WTC11 (cell line): ENCODE measurements at regions not wholly inside any gene's neighbourhood (a gene's known extent, or its start where the extent isn't known, plus 50 kb on each side); places are given as distances from the start of the nearest gene placed in this dataset.

Experiments
- ATAC-seq: fragments of 200-7000 bp; cut with Tn5 transposase; 2 replicates; pipeline ENCODE4 v1.10.0; 2021; ENCODE audit warnings: mild to moderate bottlenecking, moderate library complexity
- CTCF ChIA-PET: fragments of 300-600 bp; sonication (Branson Sonifier 250); formaldehyde crosslinking; loops from one replicate; lab custom pipeline; 2021; ENCODE audit warnings: antibody characterized with exemption; lab: Charles Lee
- POLR2A ChIA-PET: fragments of 350-600 bp; sonication (Branson Sonifier 250); formaldehyde crosslinking; loops from one replicate; lab custom pipeline; 2021; ENCODE audit warnings: antibody characterized with exemption; lab: Charles Lee
- DNase-seq: peaks from one replicate; pipeline ENCODE4 v3.0.0; 2021; ENCODE audit warnings: low spot score
- H3K27ac Mint-ChIP-seq: 2 replicates; pipeline ENCODE4 v1.8.0; 2021; ENCODE audit warnings: mixed read lengths
- H3K27me3 Mint-ChIP-seq: 2 replicates; pipeline ENCODE4 v1.8.0; 2021; ENCODE audit warnings: low read depth, mild to moderate bottlenecking, moderate library complexity, mixed read lengths
- H3K36me3 Mint-ChIP-seq: 2 replicates; pipeline ENCODE4 v1.8.0; 2021; ENCODE audit warnings: mixed read lengths
- H3K4me1 Mint-ChIP-seq: 2 replicates; pipeline ENCODE4 v1.8.0; 2022; ENCODE audit warnings: mixed read lengths
- H3K4me3 Mint-ChIP-seq: 2 replicates; pipeline ENCODE4 v1.8.0; 2021; ENCODE audit warnings: mild to moderate bottlenecking, moderate library complexity, mixed read lengths
- H3K9me3 Mint-ChIP-seq: 2 replicates; pipeline ENCODE4 v1.8.0; 2021; ENCODE audit warnings: mixed read lengths
- IRF2 ChIP-seq: sonication (generic); formaldehyde crosslinking; IDR thresholded peaks from 2 replicates; pipeline ENCODE4 v1.8.0; 2022; ENCODE audit warnings: low read depth, missing genetic modification reagents, borderline replicate concordance
- JUN ChIP-seq: sonication (generic); formaldehyde crosslinking; IDR thresholded peaks from 2 replicates; pipeline ENCODE4 v1.8.0; 2023; ENCODE audit warnings: mild to moderate bottlenecking, missing genetic modification reagents
- NFE2L1 ChIP-seq: sonication (generic); formaldehyde crosslinking; IDR thresholded peaks from 2 replicates; pipeline ENCODE4 v1.8.1; 2023; ENCODE audit warnings: missing genetic modification reagents
- NR3C1 ChIP-seq: sonication (generic); formaldehyde crosslinking; conservative IDR thresholded peaks from 2 replicates; pipeline ENCODE4 v1.8.1; 2023; ENCODE audit warnings: low read depth, mild to moderate bottlenecking, missing genetic modification reagents
- PRRX2 ChIP-seq: fragments of 250-450 bp; sonication (Bioruptor Pico); IDR thresholded peaks from 2 replicates; pipeline ENCODE4 v1.8.0; 2021; ENCODE audit warnings: mild to moderate bottlenecking
- RELA ChIP-seq: sonication (generic); formaldehyde crosslinking; IDR thresholded peaks from 2 replicates; pipeline ENCODE4 v1.8.1; 2022; ENCODE audit warnings: missing genetic modification reagents, mild to moderate bottlenecking, borderline replicate concordance
- SMAD4 ChIP-seq: sonication (generic); formaldehyde crosslinking; IDR thresholded peaks from 2 replicates; pipeline ENCODE4 v1.8.0; 2022; ENCODE audit warnings: mild to moderate bottlenecking, missing genetic modification reagents
- TEAD4 ChIP-seq: sonication (generic); formaldehyde crosslinking; IDR thresholded peaks from 2 replicates; pipeline ENCODE4 v1.8.0; 2022; ENCODE audit warnings: mild to moderate bottlenecking, missing genetic modification reagents
- TP53 ChIP-seq: sonication (generic); formaldehyde crosslinking; IDR thresholded peaks from 2 replicates; pipeline ENCODE4 v1.8.1; 2023; ENCODE audit warnings: mild to moderate bottlenecking, missing genetic modification reagents
- ZNF121 ChIP-seq: sonication (generic); formaldehyde crosslinking; IDR thresholded peaks from 2 replicates; pipeline ENCODE4 v1.8.0; 2023; ENCODE audit warnings: missing genetic modification reagents
- ZNF232 ChIP-seq: sonication (generic); formaldehyde crosslinking; IDR thresholded peaks from 2 replicates; pipeline ENCODE4 v1.8.0; 2022; ENCODE audit warnings: mild to moderate bottlenecking, missing genetic modification reagents
- ZNF423 ChIP-seq: fragments of 250-450 bp; sonication (Bioruptor Pico); IDR thresholded peaks from 2 replicates; pipeline ENCODE4 v2.1.2; 2022; ENCODE audit warnings: mild to moderate bottlenecking, moderate library complexity
- TF ChIP-seq, protein P1 (sequence below): sonication (generic); formaldehyde crosslinking; IDR thresholded peaks from 2 replicates; pipeline ENCODE4 v1.8.0; 2022; ENCODE audit warnings: missing genetic modification reagents
- TF ChIP-seq, protein P2 (sequence below): sonication (generic); formaldehyde crosslinking; IDR thresholded peaks from 2 replicates; pipeline ENCODE4 v1.8.0; 2023; ENCODE audit warnings: missing genetic modification reagents
- TF ChIP-seq, protein P3 (sequence below): sonication (generic); formaldehyde crosslinking; IDR thresholded peaks from 2 replicates; pipeline ENCODE4 v1.8.1; 2023; ENCODE audit warnings: mild to moderate bottlenecking, missing genetic modification reagents, moderate library complexity
- TF ChIP-seq, protein P4 (sequence below): sonication (generic); formaldehyde crosslinking; IDR thresholded peaks from 2 replicates; pipeline ENCODE4 v1.8.0; 2022; ENCODE audit warnings: mild to moderate bottlenecking, missing genetic modification reagents
- TF ChIP-seq, protein P5 (sequence below): sonication (generic); formaldehyde crosslinking; IDR thresholded peaks from 2 replicates; pipeline ENCODE4 v1.8.0; 2022; ENCODE audit warnings: mild to moderate bottlenecking, missing genetic modification reagents
- TF ChIP-seq, protein P6 (sequence below): sonication (generic); formaldehyde crosslinking; IDR thresholded peaks from 2 replicates; pipeline ENCODE4 v1.8.1; 2023; ENCODE audit warnings: mild to moderate bottlenecking, missing genetic modification reagents, borderline replicate concordance
- TF ChIP-seq, protein P7 (sequence below): sonication (generic); formaldehyde crosslinking; IDR thresholded peaks from 2 replicates; pipeline ENCODE4 v1.8.0; 2022; ENCODE audit warnings: mild to moderate bottlenecking, missing genetic modification reagents
- TF ChIP-seq, protein P8 (sequence below): sonication (generic); formaldehyde crosslinking; conservative IDR thresholded peaks from 2 replicates; pipeline ENCODE4 v1.8.1; 2022; ENCODE audit warnings: mild to moderate bottlenecking, missing genetic modification reagents

DNA sequence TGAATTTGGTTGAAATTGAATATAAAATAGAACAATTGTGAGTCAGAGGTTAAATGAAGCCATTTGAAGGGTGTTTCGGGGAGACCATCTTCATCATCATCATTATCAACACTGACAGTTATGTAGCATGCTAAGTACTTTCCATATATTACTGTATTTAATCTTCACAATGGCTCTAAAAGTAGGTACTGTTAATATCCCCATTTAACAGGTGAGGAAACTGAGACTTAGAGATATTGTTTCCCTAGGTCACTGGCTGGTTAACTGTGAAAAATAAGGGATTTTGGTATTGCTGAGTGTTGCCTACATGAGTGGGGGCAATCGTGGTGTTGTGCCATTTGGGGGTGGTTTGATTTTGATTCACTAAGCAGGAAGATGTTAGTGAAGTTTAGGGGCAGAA lies 100.3 kb downstream of the TBX19 start (continued):
- TF ChIP-seq, protein P1, sequence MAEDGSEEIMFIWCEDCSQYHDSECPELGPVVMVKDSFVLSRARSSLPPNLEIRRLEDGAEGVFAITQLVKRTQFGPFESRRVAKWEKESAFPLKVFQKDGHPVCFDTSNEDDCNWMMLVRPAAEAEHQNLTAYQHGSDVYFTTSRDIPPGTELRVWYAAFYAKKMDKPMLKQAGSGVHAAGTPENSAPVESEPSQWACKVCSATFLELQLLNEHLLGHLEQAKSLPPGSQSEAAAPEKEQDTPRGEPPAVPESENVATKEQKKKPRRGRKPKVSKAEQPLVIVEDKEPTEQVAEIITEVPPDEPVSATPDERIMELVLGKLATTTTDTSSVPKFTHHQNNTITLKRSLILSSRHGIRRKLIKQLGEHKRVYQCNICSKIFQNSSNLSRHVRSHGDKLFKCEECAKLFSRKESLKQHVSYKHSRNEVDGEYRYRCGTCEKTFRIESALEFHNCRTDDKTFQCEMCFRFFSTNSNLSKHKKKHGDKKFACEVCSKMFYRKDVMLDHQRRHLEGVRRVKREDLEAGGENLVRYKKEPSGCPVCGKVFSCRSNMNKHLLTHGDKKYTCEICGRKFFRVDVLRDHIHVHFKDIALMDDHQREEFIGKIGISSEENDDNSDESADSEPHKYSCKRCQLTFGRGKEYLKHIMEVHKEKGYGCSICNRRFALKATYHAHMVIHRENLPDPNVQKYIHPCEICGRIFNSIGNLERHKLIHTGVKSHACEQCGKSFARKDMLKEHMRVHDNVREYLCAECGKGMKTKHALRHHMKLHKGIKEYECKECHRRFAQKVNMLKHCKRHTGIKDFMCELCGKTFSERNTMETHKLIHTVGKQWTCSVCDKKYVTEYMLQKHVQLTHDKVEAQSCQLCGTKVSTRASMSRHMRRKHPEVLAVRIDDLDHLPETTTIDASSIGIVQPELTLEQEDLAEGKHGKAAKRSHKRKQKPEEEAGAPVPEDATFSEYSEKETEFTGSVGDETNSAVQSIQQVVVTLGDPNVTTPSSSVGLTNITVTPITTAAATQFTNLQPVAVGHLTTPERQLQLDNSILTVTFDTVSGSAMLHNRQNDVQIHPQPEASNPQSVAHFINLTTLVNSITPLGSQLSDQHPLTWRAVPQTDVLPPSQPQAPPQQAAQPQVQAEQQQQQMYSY (CRISPR knock-in tag): no peak

DNA sequence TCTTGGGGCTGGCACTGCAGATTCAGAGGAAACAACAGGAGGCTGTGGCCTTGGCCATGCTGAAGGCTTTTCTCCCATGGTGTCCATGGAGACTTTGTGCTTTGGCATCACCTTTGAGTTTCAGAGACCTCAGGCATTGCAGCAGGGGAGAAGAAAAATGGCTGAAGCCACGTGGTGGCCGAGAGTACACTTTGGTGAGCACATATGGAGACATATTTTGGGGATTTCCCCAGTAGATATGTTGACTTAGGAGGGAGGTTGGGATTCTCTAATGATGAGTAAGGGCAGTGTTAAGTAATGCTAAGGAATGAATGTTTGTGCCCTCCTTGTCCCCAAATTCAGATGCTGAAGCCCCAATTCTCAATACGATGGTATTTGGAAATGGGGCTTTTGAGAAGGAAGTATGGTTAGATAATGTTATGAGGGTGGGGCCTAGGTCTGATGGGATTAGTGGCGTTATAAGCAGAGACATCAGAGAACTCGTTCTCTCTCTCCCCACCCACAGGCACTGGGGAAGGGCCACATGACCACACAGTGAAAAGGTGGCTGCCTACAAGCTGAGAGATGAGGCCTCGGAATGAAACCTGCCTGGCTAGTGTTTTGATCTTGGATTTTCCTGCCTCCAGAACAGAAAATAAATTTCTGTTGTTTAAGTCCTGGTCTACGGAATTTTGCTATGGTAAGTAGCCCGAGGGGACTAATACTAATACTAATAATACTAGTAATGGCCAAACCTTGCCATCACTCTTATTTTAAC lies 98.6 kb downstream of the TBX19 start:
- Mint-ChIP-seq H3K9me3 (peaks cover 9% of the 10 kb centered on the region; the same call in 1 of the 2 replicates), H3K4me3 (no peak overlapping the region), H3K27me3 (no peaks in the 10 kb centered on the region; the same call in 1 of the 2 replicates), H3K36me3 (no peaks in the 10 kb centered on the region), H3K4me1 (no peaks in the 10 kb centered on the region), H3K27ac (no peak overlapping the region)
- DNase-seq (no peak), ATAC-seq (no peak)
- TF ChIP-seq ZNF423 (CRISPR knock-in tag) (no peak), TP53 (CRISPR knock-in tag) (no peak), IRF2 (no peak), TEAD4 (CRISPR knock-in tag) (no peak)
- TF ChIP-seq, protein P2, sequence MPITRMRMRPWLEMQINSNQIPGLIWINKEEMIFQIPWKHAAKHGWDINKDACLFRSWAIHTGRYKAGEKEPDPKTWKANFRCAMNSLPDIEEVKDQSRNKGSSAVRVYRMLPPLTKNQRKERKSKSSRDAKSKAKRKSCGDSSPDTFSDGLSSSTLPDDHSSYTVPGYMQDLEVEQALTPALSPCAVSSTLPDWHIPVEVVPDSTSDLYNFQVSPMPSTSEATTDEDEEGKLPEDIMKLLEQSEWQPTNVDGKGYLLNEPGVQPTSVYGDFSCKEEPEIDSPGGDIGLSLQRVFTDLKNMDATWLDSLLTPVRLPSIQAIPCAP (CRISPR knock-in tag): no peak
- TF ChIP-seq, protein P3, sequence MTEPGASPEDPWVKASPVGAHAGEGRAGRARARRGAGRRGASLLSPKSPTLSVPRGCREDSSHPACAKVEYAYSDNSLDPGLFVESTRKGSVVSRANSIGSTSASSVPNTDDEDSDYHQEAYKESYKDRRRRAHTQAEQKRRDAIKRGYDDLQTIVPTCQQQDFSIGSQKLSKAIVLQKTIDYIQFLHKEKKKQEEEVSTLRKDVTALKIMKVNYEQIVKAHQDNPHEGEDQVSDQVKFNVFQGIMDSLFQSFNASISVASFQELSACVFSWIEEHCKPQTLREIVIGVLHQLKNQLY (CRISPR knock-in tag): no peak
- TF ChIP-seq, protein P4, sequence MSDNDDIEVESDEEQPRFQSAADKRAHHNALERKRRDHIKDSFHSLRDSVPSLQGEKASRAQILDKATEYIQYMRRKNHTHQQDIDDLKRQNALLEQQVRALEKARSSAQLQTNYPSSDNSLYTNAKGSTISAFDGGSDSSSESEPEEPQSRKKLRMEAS (CRISPR knock-in tag): no peak
- TF ChIP-seq, protein P5, sequence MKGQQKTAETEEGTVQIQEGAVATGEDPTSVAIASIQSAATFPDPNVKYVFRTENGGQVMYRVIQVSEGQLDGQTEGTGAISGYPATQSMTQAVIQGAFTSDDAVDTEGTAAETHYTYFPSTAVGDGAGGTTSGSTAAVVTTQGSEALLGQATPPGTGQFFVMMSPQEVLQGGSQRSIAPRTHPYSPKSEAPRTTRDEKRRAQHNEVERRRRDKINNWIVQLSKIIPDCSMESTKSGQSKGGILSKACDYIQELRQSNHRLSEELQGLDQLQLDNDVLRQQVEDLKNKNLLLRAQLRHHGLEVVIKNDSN (CRISPR knock-in tag): no peak
- ChIA-PET CTCF (interaction anchor here (1.2 kb wide), 1 partner anchor 36 kb away, joined by 4 read pairs; no protein-coding TSS in a partner anchor), POLR2A (no interaction called here)

DNA sequence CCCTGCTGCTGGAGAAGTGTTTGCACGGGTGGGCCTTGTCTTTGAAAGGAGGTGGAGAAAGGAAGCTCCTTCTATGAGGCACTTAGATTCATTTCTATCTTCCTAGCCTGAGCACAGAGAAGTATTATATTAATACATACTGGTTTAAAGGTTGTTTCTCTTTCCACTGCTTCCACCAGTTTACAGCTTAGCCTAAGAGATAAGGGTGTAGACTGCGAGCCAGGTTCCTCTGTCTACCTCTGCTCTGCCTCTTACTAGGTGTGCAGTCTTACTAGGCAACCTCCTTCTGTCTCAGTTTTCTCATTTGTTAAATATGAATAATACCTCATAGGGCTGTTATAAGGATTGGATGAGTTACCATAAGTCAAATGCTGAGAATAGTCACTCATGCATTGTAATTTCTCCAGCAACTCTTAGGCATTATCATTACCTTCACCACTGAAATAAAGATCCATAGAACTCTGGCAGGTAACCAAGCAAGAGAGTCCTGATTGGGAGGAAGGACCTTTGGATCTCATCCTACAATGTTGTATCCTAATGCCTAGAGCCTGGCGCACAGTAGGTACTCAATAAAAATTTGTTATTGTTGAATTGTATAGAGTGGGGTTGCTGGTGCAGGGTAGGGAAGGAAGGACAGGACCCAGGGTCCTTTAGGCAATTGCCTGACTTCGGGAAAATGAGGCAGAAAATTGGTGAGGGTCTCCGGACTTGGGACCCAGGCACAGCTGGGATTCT lies 95.1 kb downstream of the TBX19 start:
- DNase-seq (no peak), ATAC-seq (no peak)
- Mint-ChIP-seq H3K36me3 (no peaks in the 10 kb centered on the region), H3K4me1 (no peaks in the 10 kb centered on the region), H3K4me3 (no peak overlapping the region), H3K9me3 (peaks cover 3% of the 10 kb centered on the region; the same call in 1 of the 2 replicates), H3K27me3 (no peaks in the 10 kb centered on the region; the same call in 1 of the 2 replicates), H3K27ac (no peak overlapping the region)
- CTCF ChIA-PET: interaction anchor here (1.7 kb wide), 1 partner anchor 10 kb away, joined by 5 read pairs; no protein-coding TSS in a partner anchor
- POLR2A ChIA-PET: no interaction called here
- TF ChIP-seq PRRX2: no peak
- no peak for TF ChIP-seq SMAD4 (CRISPR knock-in tag)
- TF ChIP-seq, protein P6, sequence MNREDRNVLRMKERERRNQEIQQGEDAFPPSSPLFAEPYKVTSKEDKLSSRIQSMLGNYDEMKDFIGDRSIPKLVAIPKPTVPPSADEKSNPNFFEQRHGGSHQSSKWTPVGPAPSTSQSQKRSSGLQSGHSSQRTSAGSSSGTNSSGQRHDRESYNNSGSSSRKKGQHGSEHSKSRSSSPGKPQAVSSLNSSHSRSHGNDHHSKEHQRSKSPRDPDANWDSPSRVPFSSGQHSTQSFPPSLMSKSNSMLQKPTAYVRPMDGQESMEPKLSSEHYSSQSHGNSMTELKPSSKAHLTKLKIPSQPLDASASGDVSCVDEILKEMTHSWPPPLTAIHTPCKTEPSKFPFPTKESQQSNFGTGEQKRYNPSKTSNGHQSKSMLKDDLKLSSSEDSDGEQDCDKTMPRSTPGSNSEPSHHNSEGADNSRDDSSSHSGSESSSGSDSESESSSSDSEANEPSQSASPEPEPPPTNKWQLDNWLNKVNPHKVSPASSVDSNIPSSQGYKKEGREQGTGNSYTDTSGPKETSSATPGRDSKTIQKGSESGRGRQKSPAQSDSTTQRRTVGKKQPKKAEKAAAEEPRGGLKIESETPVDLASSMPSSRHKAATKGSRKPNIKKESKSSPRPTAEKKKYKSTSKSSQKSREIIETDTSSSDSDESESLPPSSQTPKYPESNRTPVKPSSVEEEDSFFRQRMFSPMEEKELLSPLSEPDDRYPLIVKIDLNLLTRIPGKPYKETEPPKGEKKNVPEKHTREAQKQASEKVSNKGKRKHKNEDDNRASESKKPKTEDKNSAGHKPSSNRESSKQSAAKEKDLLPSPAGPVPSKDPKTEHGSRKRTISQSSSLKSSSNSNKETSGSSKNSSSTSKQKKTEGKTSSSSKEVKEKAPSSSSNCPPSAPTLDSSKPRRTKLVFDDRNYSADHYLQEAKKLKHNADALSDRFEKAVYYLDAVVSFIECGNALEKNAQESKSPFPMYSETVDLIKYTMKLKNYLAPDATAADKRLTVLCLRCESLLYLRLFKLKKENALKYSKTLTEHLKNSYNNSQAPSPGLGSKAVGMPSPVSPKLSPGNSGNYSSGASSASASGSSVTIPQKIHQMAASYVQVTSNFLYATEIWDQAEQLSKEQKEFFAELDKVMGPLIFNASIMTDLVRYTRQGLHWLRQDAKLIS (CRISPR knock-in tag): no peak
- no peak for TF ChIP-seq ZNF232 (CRISPR knock-in tag)
- TF ChIP-seq, protein P7, sequence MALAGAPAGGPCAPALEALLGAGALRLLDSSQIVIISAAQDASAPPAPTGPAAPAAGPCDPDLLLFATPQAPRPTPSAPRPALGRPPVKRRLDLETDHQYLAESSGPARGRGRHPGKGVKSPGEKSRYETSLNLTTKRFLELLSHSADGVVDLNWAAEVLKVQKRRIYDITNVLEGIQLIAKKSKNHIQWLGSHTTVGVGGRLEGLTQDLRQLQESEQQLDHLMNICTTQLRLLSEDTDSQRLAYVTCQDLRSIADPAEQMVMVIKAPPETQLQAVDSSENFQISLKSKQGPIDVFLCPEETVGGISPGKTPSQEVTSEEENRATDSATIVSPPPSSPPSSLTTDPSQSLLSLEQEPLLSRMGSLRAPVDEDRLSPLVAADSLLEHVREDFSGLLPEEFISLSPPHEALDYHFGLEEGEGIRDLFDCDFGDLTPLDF (CRISPR knock-in tag): no peak
- TF ChIP-seq NFE2L1 (CRISPR knock-in tag): no peak
- TF ChIP-seq, protein P8, sequence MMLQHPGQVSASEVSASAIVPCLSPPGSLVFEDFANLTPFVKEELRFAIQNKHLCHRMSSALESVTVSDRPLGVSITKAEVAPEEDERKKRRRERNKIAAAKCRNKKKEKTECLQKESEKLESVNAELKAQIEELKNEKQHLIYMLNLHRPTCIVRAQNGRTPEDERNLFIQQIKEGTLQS (CRISPR knock-in tag): no peak
- no peak for TF ChIP-seq JUN
- no peak for TF ChIP-seq RELA (CRISPR knock-in tag)
- TF ChIP-seq NR3C1 (CRISPR knock-in tag): no peak
- no peak for TF ChIP-seq TEAD4 (CRISPR knock-in tag)
- TF ChIP-seq ZNF121 (CRISPR knock-in tag): no peak
